ENCODE measurements at regions not wholly inside any gene's neighbourhood (a gene's known extent, or its start where the extent isn't known, plus 50 kb on each side); places are given as distances from the start of the nearest gene placed in this dataset.

GRCh38 chr2:226364217-226364616 is 435.4 kb downstream of the IRS1 start:
- no peak for DNase-seq

- no peak for DNase-seq
Measured at GRCh38 chr2:226362980-226363379, 436.6 kb downstream of the IRS1 start.

GRCh38 chr2:226360658-226361057 is 439.0 kb downstream of the IRS1 start:
- no peak for DNase-seq

GRCh38 chr2:226358688-226359087 is 440.9 kb downstream of the IRS1 start:
- DNase-seq: no peak

- no peak for DNase-seq
Measured at GRCh38 chr2:226357816-226358215, 441.8 kb downstream of the IRS1 start.

GRCh38 chr2:226355600-226355999 is 444.0 kb downstream of the IRS1 start:
- no peak for DNase-seq

- DNase-seq: peak in 1 of 3 experiments; percentile 6
Measured at GRCh38 chr2:226354434-226354833, 445.2 kb downstream of the IRS1 start.

- peak in 2 of 3 experiments; percentile 53 to 80 for DNase-seq
Measured at GRCh38 chr2:226352941-226353560, 446.6 kb downstream of the IRS1 start.

- DNase-seq: no peak
Measured at GRCh38 chr2:226351711-226352110, 447.9 kb downstream of the IRS1 start.

GRCh38 chr2:226339616-226340015 is 460.0 kb downstream of the IRS1 start:
- DNase-seq: no peak

GRCh38 chr2:226338825-226339224 is 460.8 kb downstream of the IRS1 start:
- no peak for DNase-seq

- no peak for DNase-seq
Measured at GRCh38 chr2:226337941-226338600, 461.5 kb downstream of the IRS1 start.

- DNase-seq: no peak
Measured at GRCh38 chr2:226336283-226336682, 463.3 kb downstream of the IRS1 start.

GRCh38 chr2:226334981-226335720 is 464.5 kb downstream of the IRS1 start:
- no peak for DNase-seq

GRCh38 chr2:226333388-226333787 is 466.2 kb downstream of the IRS1 start:
- DNase-seq: no peak

GRCh38 chr2:226330206-226330605 is 469.4 kb downstream of the IRS1 start:
- DNase-seq: no peak

- no peak for DNase-seq
Measured at GRCh38 chr2:226329180-226329579, 470.4 kb downstream of the IRS1 start.

GRCh38 chr2:226327830-226328229 is 471.8 kb downstream of the IRS1 start:
- no peak for DNase-seq

GRCh38 chr2:226325526-226325925 is 474.1 kb downstream of the IRS1 start:
- no peak for DNase-seq

- no peak for DNase-seq
Measured at GRCh38 chr2:226320076-226320948, 479.3 kb downstream of the IRS1 start.

- DNase-seq: no peak
Measured at GRCh38 chr2:226317970-226318369, 481.6 kb downstream of the IRS1 start.

GRCh38 chr2:226313060-226313459 is 486.6 kb downstream of the IRS1 start:
- no peak for DNase-seq

- DNase-seq: no peak
Measured at GRCh38 chr2:226312155-226312554, 487.5 kb downstream of the IRS1 start.

Measured in NCI-H1417 (cell line).